ENCODE measurements at regions not wholly inside any gene's neighbourhood (a gene's known extent, or its start where the extent isn't known, plus 50 kb on each side); places are given as distances from the start of the nearest gene placed in this dataset.

DNA sequence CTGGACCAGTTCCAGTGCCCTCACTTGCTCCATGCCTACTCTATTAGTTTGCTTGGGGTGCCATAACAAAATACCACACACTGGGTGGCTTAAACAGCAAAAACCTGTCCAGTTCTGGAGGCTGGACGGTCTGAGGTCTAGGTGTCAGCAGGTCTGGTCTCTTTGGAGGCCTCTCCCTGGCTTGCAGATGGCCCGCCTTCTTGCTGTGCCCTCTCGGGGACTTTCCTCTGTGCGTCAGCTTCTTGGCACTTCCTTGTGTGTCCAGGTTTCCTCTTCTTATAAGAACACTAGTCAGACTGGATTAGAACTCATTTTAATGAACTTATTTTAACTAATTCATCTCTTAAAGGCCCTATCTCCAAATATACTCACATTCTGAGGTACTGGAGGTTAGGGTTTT is 97.2 kb downstream of the CARTPT start:
- H3K4me3 ChIP-seq (replicated peaks in 1 of 3; ENCODE audit: insufficient read depth in 1 of 3, low read depth in 2 of 3, low read length in 3 of 3): no peak overlapping the region
- no peaks in the 10 kb centered on the region for H3K79me2 ChIP-seq (ENCODE audit: insufficient read depth, low read length)
- ATAC-seq (no peak), DNase-seq (ENCODE audit: low spot score) (no peak), FAIRE-seq (no peak)
- in situ Hi-C loops (cut with HindIII; ENCODE audit: extremely low pct_ligation_motif_present, low pct_unique_long_range_greater_than_20kb): no loop called here
- no peak overlapping the region for H3K27ac ChIP-seq (ENCODE audit: extremely low read length, insufficient read depth, low read length)
- no peaks in the 10 kb centered on the region for H3K4me1 ChIP-seq (ENCODE audit: insufficient read depth, low read length)
- H3K9me3 ChIP-seq (ENCODE audit: low read length): no peaks in the 10 kb centered on the region
- H3K9ac ChIP-seq (ENCODE audit: insufficient read depth, low read depth, low read length): no peak overlapping the region
- no peak overlapping the region for H3K4me2 ChIP-seq (ENCODE audit: low read depth, low read length)
- ChIA-PET CTCF (ENCODE audit: low intra/inter-chr PET ratio, low total read pairs) (no interaction called here), POLR2A (no interaction called here)
- H4K20me1 ChIP-seq (ENCODE audit: insufficient read depth, low read length): no peaks in the 10 kb centered on the region
- no peaks in the 10 kb centered on the region for H3K36me3 ChIP-seq (replicated peaks in 1 of 2; ENCODE audit: control insufficient read depth in 1 of 2, insufficient read depth in 2 of 2, low read length in 2 of 2)
- intact Hi-C loops (cut with micrococcal nuclease; ENCODE audit: unreplicated experiment): no loop called here
- no peak overlapping the region for H2AFZ ChIP-seq (ENCODE audit: low read length)
- 33% methylated on average over 3 of the region's 4 CpGs for whole genome bisulfite sequencing (ENCODE audit: low lambda C conversion rate)
- H3K27me3 ChIP-seq (ENCODE audit: control insufficient read depth in 1 of 2, insufficient read depth in 2 of 2, low read length in 2 of 2): peaks cover 2 to 7% of the 10 kb centered on the region in 2 experiments; a peak in 1 of 5 replicates
- no TSS peak for BruUV-seq (replicated peaks)
- TF ChIP-seq AFF4 (CRISPR knock-in tag; IDR thresholded peaks at IDR 0.05): no peak
- TF ChIP-seq SATB2 (CRISPR knock-in tag; IDR thresholded peaks at IDR 0.05): no peak
- TF ChIP-seq ZNF34 (CRISPR knock-in tag; IDR thresholded peaks at IDR 0.05; ENCODE audit: borderline replicate concordance): no peak
- no peak for TF ChIP-seq HOXA3 (CRISPR knock-in tag; IDR thresholded peaks at IDR 0.05)
- no peak for TF ChIP-seq ZBTB38 (CRISPR knock-in tag; IDR thresholded peaks at IDR 0.05)
- no peak for TF ChIP-seq KMT2A (CRISPR knock-in tag; IDR thresholded peaks at IDR 0.05)
- TF ChIP-seq NFAT5 (CRISPR knock-in tag; IDR thresholded peaks at IDR 0.05): no peak
- TF ChIP-seq THYN1 (CRISPR knock-in tag; IDR thresholded peaks at IDR 0.05; ENCODE audit: borderline replicate concordance, low read depth): no peak
- no peak for TF ChIP-seq MTERF4 (CRISPR knock-in tag; IDR thresholded peaks at IDR 0.05)
- TF ChIP-seq ZFP62 (CRISPR knock-in tag; IDR thresholded peaks at IDR 0.05): no peak
- no peak for TF ChIP-seq ZUFSP (CRISPR knock-in tag; IDR thresholded peaks at IDR 0.05; ENCODE audit: borderline replicate concordance)
